SK-N-SH (cell line): ENCODE measurements at regions not wholly inside any gene's neighbourhood (a gene's known extent, or its start where the extent isn't known, plus 50 kb on each side); places are given as distances from the start of the nearest gene placed in this dataset.

Source experiments
- CTCF ChIA-PET: fragments of 300-600, 350-600 bp; formaldehyde crosslinking; extraction: SDS; loops from one replicate; lab custom pipeline; 2021; lab: Yijun Ruan, JAX
- POLR2A ChIA-PET: fragments of 350-600 bp; sonication (Branson Sonifier 250); formaldehyde crosslinking; extraction: SDS; loops from one replicate; lab custom pipeline; 2020; ENCODE audit warnings: antibody characterized with exemption, inconsistent platforms; lab: Yijun Ruan, JAX
- DNase-seq: peaks from one replicate; pipeline ENCODE4 v3.0.0; 2012
- H2AFZ ChIP-seq: fragments of 200-600 bp; sonication (generic); 2 replicates; pipeline ENCODE4 v1.8.1; 2016; ENCODE audit warnings: antibody characterized with exemption, mild to moderate bottlenecking, low read depth
- H3F3A ChIP-seq: fragments of 200-600 bp; sonication (generic); replicated peaks from 2 replicates; pipeline ENCODE3; 2016; ENCODE audit warnings: antibody characterized with exemption, mild to moderate bottlenecking; ENCODE audit not compliant: insufficient read depth
- H3K27ac ChIP-seq, 2 experiments: fragments of 200-500 bp in 1 of 2; fragments of 200-600 bp in 1 of 2; sonication (Bioruptor generic) in 1 of 2; sonication (generic), shearing (Covaris generic) in 1 of 2; 2 replicates each; pipeline versions ENCODE4 v1.5.1 to v1.6.1; 2014 to 2016; ENCODE audit warnings: low read depth in 2 of 2, inconsistent platforms in 1 of 2, low read length in 1 of 2, mild to moderate bottlenecking in 1 of 2, mixed read lengths in 1 of 2
- H3K27me3 ChIP-seq: fragments of 200-600 bp; sonication (generic), shearing (Covaris generic); 2 replicates; pipeline ENCODE4 v1.6.1; 2016; ENCODE audit warnings: mixed run types; ENCODE audit not compliant: insufficient read depth
- H3K36me3 ChIP-seq, 2 experiments: fragments of 200-500 bp in 1 of 2; fragments of 200-600 bp in 1 of 2; sonication (Bioruptor generic) in 1 of 2; sonication (generic) in 1 of 2; replicated peaks in 1 of 2; 2 replicates each; pipeline versions ENCODE3 to v1.5.1; 2014 to 2016; ENCODE audit warnings: low read length in 1 of 2, mild to moderate bottlenecking in 1 of 2; ENCODE audit not compliant: insufficient read depth in 2 of 2, control insufficient read depth in 1 of 2
- H3K4me1 ChIP-seq, 2 experiments: fragments of 200-500 bp in 1 of 2; fragments of 200-600 bp in 1 of 2; sonication (Bioruptor generic) in 1 of 2; sonication (generic), shearing (Covaris generic) in 1 of 2; 2 replicates each; pipeline versions ENCODE4 v1.5.1 to v1.6.1; 2014 to 2016; ENCODE audit warnings: low read depth in 1 of 2, low read length in 1 of 2, mixed run types in 1 of 2; ENCODE audit not compliant: insufficient read depth in 2 of 2, control insufficient read depth in 1 of 2
- H3K4me2 ChIP-seq: fragments of 200-600 bp; sonication (generic), shearing (Covaris generic); 2 replicates; pipeline ENCODE4 v1.6.1; 2017; ENCODE audit warnings: mixed run types
- H3K4me3 ChIP-seq, 2 experiments: fragments of 200-500 bp in 1 of 2; fragments of 200-600 bp in 1 of 2; sonication (Bioruptor generic) in 1 of 2; sonication (generic), shearing (Covaris generic) in 1 of 2; 2 replicates each; pipeline versions ENCODE4 v1.5.1 to v1.8.1; 2014 to 2016; ENCODE audit warnings: low read depth in 2 of 2, inconsistent platforms in 1 of 2, low read length in 1 of 2, mild to moderate bottlenecking in 1 of 2, mixed read lengths in 1 of 2, moderate library complexity in 1 of 2
- H3K79me2 ChIP-seq: fragments of 200-600 bp; sonication (generic); 2 replicates; pipeline ENCODE4 v1.8.1; 2017; ENCODE audit warnings: mild to moderate bottlenecking; ENCODE audit not compliant: insufficient read depth
- H3K9ac ChIP-seq: fragments of 200-600 bp; sonication (generic); 2 replicates; pipeline ENCODE4 v1.6.1; 2017; ENCODE audit warnings: mixed run types
- H3K9me2 ChIP-seq: fragments of 200-600 bp; sonication (generic); 2 replicates; pipeline ENCODE4 v1.6.1; 2017; ENCODE audit warnings: mixed run types
- H3K9me3 ChIP-seq: fragments of 200-600 bp; sonication (generic); 2 replicates; pipeline ENCODE4 v1.6.1; 2017; ENCODE audit warnings: mixed run types, mild to moderate bottlenecking, moderate library complexity
- H4K20me1 ChIP-seq: fragments of 200-600 bp; sonication (generic); 2 replicates; pipeline ENCODE4 v1.6.1; 2017; ENCODE audit warnings: mild to moderate bottlenecking, mixed run types; ENCODE audit not compliant: insufficient read depth
- CHD2 ChIP-seq: fragments of 150-350 bp; IDR thresholded peaks from 2 replicates; pipeline ENCODE4 v1.6.1; 2018; ENCODE audit warnings: low read length; ENCODE audit not compliant: partially characterized antibody
- CTCF ChIP-seq: fragments of 200-600 bp; sonication (generic); IDR thresholded peaks from 2 replicates; pipeline ENCODE4 v1.6.1; 2017; ENCODE audit warnings: antibody characterized with exemption, mild to moderate bottlenecking, moderate library complexity
- ELF1 ChIP-seq: IDR thresholded peaks from 2 replicates; pipeline ENCODE4 v1.4.0; 2012
- FOXM1 ChIP-seq: IDR thresholded peaks from 2 replicates; pipeline ENCODE4 v1.4.0; 2012; ENCODE audit warnings: low read depth, mild to moderate bottlenecking
- IRF3 ChIP-seq: fragments of 150-350 bp; IDR thresholded peaks from 2 replicates; pipeline ENCODE4 v1.6.1; 2016; ENCODE audit warnings: mild to moderate bottlenecking, low read depth, low read length
- JUND ChIP-seq: IDR thresholded peaks from 2 replicates; pipeline ENCODE4 v1.4.0; 2012
- MAX ChIP-seq: IDR thresholded peaks from 2 replicates; pipeline ENCODE4 v1.4.0; 2012; ENCODE audit warnings: low read depth
- PBX3 ChIP-seq: IDR thresholded peaks from 2 replicates; pipeline ENCODE4; 2012
- RCOR1 ChIP-seq: fragments of 150-350 bp; IDR thresholded peaks from 2 replicates; pipeline ENCODE4 v1.6.1; 2017; ENCODE audit warnings: antibody characterized with exemption, low read length
- RXRA ChIP-seq: IDR thresholded peaks from 2 replicates; pipeline ENCODE4 v1.4.0; 2012; ENCODE audit warnings: low read depth, mild to moderate bottlenecking, borderline replicate concordance
- SMC3 ChIP-seq: IDR thresholded peaks from 2 replicates; pipeline ENCODE4 v1.6.1; 2012; ENCODE audit warnings: low read depth, low read length, improper control_type of control experiment
- TCF12 ChIP-seq: IDR thresholded peaks from 2 replicates; pipeline ENCODE4 v1.4.0; 2012
- USF2 ChIP-seq: fragments of 150-350 bp; IDR thresholded peaks from 2 replicates; pipeline ENCODE4 v1.6.1; 2017; ENCODE audit warnings: antibody characterized with exemption, low read length, low read depth, borderline replicate concordance
- WGBS: methylation state at CpG from one replicate; pipeline ENCODE4 v1.1.6; 2017; ENCODE audit warnings: low lambda C conversion rate; 5-methylcytosine and 5-hydroxymethylcytosine counted together

- H3K4me3 ChIP-seq: no peak overlapping the region
- no peaks in the 10 kb centered on the region for H3K79me2 ChIP-seq
- no peak overlapping the region for H2AFZ ChIP-seq
- WGBS: 66% methylated on average over 4 of the region's 4 CpGs
- H3K27ac ChIP-seq: no peak overlapping the region
- no peak for TF ChIP-seq CHD2
- no peak for TF ChIP-seq IRF3
- TF ChIP-seq RCOR1: no peak
- no peak for TF ChIP-seq USF2
- no peak for TF ChIP-seq PBX3
- no peak for TF ChIP-seq SMC3
- TF ChIP-seq FOXM1: no peak
- no peak for TF ChIP-seq MAX
- TF ChIP-seq JUND: no peak
- no peak for TF ChIP-seq ELF1
- no peak for TF ChIP-seq TCF12
- no peak for TF ChIP-seq CTCF
- CTCF ChIA-PET: interaction anchor here (0.6 to 1.8 kb wide), 3 partner anchors 11 to 208 kb away, joined by 3 to 10 read pairs (median 4); no protein-coding TSS in a partner anchor
- no peaks in the 10 kb centered on the region for H3K36me3 ChIP-seq
- H3K4me1 ChIP-seq: no peaks in the 10 kb centered on the region
- no peaks in the 10 kb centered on the region for H4K20me1 ChIP-seq
- no peaks in the 10 kb centered on the region for H3K9me3 ChIP-seq
- no peak overlapping the region for H3K9ac ChIP-seq
- no peaks in the 10 kb centered on the region for H3K27me3 ChIP-seq
- H3F3A ChIP-seq: peaks cover 6% of the 10 kb centered on the region
- POLR2A ChIA-PET: no interaction called here
- DNase-seq: no peak
- no peaks in the 10 kb centered on the region for H3K9me2 ChIP-seq
- H3K4me2 ChIP-seq: no peak overlapping the region
Measured at GRCh38 chr20:47412083-47412482, 55.6 kb upstream of the ZMYND8 start.

- no peaks in the 10 kb centered on the region for H3K4me1 ChIP-seq
- H3K4me3 ChIP-seq: no peak overlapping the region
- H3K79me2 ChIP-seq: no peaks in the 10 kb centered on the region
- no peaks in the 10 kb centered on the region for H3K36me3 ChIP-seq
- no peaks in the 10 kb centered on the region for H4K20me1 ChIP-seq
- H3K9ac ChIP-seq: no peak overlapping the region
- WGBS: 81% methylated on average over 8 of the region's 8 CpGs
- POLR2A ChIA-PET: no interaction called here
- H3K27ac ChIP-seq: no peak overlapping the region
- H3F3A ChIP-seq: no peaks in the 10 kb centered on the region
- H3K9me2 ChIP-seq: no peaks in the 10 kb centered on the region
- no peak overlapping the region for H3K4me2 ChIP-seq
- no peak overlapping the region for H2AFZ ChIP-seq
- DNase-seq: no peak
- no peaks in the 10 kb centered on the region for H3K9me3 ChIP-seq
- TF ChIP-seq PBX3 (no peak), RXRA (no peak)
- no peaks in the 10 kb centered on the region for H3K27me3 ChIP-seq
- CTCF ChIA-PET: interaction anchor here (1.8 kb wide), 1 partner anchor 29 kb away, joined by 10 read pairs; no protein-coding TSS in a partner anchor
Measured at GRCh38 chr20:47413189-47413588, 56.7 kb upstream of the ZMYND8 start.
